ENCODE measurements at regions not wholly inside any gene's neighbourhood (a gene's known extent, or its start where the extent isn't known, plus 50 kb on each side); places are given as distances from the start of the nearest gene placed in this dataset.

DNA sequence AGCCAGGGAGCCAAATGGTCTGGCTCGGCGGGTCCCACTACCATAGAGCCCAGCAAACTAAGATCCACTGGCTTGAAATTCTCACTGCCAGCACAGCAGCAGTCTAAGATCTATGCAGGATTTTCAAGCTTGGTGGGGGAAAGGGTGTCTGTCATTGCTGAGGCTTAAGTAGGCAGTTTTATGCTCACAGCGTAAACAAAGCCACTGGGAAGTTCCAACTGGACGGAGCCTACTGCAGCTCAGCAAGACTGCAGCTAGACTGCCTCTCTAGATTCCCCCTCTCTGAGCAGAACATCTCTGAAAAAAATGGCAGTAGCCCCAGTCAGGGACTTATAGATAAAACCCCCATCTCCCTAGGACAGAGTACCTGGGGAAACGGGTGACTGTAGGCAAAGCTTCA lies 277.6 kb upstream of the PHF14 start:
- DNase-seq (ENCODE audit: low spot score), result no peak

DNA sequence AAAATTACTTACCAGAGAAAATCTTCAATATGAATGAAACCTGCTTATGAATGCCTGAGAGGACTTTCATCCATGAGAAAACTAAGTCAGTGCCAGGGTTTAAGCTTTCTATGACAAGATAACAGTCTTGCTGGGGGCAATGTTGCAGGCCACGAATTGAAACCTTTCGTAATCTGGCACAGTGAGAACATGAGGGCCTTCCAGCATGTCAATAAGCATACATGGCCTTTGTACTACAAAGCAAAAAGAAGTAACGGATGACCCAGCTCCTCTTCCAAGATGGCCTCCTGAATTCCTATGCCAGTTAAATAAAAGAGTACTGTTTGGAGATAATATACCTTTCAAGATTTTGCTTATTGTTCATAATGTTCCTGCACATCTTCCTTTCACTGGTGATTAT lies 270.6 kb upstream of the PHF14 start:
- no peak for DNase-seq (ENCODE audit: low spot score)

DNA sequence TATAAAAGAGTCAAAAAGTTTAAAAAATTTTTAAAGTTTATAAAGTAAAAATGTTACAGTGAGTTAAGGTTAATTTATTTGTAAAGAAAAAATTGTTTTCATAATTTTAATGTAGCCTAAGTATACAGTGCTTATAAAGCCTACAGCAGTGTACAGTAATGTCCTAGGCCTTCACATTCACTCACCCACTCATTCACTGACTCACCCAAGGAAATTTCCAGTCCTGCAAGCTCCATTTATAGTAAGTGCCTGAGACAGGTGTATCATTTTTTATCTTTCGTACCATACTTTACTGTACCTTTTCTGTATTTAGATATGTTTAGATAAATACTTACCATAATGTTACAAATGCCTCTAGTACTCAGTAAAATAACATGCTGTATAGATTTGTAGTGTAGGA lies 269.7 kb upstream of the PHF14 start:
- no peak for DNase-seq (ENCODE audit: low spot score)

DNA sequence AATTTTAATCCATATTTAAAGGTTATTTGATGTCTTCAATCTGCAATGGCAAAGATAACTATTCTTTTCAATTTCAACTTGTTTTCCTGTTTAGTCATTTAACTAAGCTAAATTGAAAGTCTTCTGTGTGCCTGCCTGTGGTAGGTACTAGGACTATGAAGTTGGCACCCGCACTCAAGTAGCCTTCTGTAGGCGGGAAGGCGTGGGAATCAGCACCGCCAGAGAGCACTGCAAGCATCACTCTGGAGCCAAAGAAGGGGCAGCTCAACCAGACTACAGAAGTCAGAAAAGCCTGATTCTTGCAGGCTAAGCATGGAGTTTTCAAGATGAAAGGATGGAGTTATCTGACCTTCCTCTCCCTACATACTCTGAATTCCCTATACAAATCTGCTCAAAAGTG lies 269.0 kb upstream of the PHF14 start:
- DNase-seq (ENCODE audit: low spot score), result no peak

DNA sequence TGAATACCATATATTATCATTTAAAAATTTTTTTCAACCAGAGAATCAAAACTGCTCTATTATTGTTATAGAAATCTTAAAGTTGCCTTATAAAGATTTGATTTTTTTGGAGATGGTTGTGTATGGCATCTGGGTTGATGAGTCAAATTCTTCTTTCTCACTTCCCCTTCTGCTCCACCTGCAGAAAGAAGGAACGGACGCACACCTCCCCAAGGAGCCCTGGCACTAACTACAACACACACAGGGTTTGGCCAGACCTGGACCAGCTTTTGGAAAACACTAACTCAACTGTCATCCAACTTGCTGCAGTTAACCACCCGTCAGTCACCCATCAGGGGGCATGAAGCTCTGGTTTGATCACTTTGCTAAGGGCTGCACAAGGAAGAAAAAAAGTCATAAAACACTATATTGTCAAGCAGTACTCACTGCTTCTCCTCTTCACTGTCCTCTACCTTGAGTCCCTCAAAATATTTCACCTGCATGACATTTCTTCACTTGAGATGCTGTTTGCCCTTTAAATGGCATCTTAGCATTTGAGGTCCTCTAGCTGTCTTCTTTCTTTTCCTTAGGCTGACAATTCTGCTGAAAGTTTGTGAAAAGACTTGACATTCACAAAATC lies 266.7 kb upstream of the PHF14 start:
- no peak for DNase-seq (ENCODE audit: low spot score)

DNA sequence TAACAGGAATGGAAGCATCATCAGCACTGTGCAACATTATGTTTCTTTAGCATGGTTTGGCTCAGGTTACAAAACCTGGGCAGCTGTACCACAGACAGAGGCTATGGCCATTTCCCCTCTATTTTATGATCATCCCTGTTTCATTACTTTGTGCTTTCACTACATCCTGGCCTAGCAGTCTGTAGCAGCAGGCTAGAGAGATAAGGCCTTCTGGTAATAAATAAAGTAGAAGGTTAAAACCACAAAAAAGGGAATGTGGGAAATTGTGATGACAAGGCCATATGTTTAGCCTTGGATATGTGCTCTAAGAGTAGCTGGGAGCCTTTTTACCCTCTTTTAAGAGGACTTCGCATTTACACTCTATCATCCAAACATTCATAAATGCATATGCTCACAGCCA lies 266.2 kb upstream of the PHF14 start:
- no peak for DNase-seq (ENCODE audit: low spot score)

DNA sequence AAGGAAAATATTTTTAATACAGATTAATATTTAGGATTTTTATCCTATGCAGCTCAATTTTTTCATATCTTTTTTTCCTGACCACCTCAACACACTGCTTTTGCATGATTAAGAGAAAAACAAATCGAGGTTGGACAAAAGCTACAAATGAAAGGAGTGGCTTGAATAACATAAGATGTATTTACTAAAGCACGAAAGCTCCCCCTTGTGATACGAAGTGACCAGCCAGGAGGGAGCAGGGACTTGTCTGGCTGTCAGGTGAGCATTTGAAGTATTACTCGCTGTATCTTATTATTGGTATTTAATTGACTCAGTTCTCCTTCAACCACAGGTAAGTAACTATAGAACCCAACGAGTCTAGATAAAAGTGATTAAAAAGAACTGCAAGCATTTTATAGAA lies 265.2 kb upstream of the PHF14 start:
- DNase-seq (ENCODE audit: low spot score), result no peak

DNA sequence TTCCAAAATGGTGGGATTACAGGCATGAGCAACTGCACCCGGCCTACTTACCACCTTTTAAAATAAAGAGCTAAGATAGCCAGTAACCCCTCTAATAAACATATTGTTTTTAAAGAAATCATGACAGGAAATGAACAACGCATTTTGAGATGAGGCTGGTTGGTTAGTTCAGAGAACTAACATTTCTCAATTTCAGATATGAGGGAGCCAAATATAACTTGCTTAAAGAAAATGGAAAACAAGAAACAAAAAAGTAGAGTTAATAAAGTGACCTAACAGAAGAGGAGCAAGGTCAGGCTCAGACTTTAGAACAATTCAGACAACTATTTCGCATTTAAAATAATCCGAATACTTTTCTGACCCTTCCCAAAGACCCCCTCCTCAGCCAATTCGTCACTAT lies 254.9 kb upstream of the PHF14 start:
- DNase-seq (ENCODE audit: low spot score), result no peak

DNA sequence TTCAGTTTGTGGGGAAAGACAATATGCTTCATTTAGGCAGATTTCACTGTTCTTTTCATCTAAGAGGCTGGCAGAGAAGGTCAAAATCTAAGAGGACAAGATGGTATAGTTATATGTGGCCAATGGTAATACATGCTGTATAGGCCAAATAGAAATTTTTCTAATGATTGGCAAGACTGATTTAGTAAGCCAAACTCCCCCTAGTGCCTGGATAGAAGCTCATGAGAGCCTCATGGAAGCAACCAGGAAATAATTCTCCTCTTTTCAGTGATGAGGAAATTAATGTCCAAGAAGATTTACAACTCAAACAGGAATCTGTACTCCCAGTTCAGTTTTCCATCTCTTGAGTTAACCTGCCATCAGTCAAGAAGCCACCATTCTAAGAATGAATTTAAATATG lies 253.6 kb upstream of the PHF14 start:
- no peak for DNase-seq (ENCODE audit: low spot score)

DNA sequence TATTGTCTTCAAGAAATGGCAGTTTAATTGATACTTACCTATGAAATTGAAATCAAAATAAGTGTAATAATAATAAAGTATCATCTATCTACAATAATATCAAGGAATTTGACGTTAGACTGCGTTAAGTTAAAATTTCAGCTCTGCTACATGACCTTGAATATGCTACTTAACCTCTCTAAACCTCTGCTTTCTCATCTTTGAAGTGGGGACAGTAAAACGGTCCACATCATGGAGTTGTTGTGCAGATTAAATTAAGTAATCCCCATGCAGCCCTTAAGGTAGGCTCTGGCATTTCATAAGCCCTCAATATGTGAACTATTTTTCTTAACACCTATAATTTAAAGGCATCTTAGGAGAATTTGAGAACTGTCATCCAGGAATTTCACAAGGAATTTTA lies 252.4 kb upstream of the PHF14 start:
- no peak for DNase-seq (ENCODE audit: low spot score)

DNA sequence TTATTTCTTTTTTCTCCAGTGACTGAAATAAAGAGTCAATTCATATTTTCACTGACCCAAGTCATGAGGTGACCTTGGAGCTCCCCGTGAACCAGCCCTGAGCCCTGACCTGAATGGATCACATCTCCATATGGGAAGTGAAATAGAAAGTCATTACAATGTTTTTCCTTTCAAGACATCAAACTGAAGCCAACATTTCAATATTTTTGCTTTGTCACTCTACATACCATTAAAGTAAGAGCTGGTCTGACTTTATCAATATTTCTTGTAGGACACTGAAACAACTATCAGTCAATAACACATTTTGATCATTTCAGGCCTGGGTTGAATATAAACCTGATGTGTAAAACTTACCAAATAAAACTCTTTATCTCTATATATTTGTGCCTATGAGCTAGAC lies 249.8 kb upstream of the PHF14 start:
- no peak for DNase-seq (ENCODE audit: low spot score)

DNA sequence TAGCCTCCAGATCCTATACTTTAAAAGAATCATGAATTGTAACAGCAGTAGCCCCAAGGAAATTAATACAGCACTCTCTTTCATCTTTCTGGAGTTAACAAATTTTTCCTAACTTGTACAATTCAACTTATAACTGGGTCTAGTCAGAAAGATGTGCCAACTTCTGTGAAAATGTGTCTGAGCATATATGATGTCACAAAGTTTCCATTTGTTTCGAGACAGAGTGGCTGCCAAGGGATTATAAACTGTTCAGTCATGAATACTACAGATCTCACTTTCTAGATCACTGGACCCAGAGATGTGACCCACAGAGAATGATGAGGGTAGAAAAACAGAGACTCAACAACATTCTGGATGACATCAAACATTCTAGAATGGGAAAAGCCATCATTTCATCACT lies 249.2 kb upstream of the PHF14 start:
- DNase-seq (ENCODE audit: low spot score), result no peak

DNA sequence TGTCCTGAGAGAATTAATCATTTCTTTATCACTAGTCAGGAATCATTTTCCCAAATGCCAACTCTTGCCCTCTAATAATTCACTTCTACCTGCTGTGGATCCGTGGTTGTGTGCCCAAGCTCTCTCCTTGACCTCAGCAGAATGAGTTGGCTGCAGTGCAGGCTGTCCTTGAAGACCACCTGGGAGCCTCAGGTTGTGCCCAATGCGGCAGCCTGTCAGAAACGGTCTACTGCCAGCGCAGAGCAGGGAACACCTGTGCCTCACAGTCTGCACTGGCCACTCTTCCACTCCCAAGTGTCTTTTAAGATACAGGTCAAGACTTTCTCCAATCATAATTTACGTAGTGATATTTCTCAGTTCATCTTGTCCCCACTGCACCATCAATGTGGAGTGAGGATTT lies 246.0 kb upstream of the PHF14 start:
- no peak for DNase-seq (ENCODE audit: low spot score)

DNA sequence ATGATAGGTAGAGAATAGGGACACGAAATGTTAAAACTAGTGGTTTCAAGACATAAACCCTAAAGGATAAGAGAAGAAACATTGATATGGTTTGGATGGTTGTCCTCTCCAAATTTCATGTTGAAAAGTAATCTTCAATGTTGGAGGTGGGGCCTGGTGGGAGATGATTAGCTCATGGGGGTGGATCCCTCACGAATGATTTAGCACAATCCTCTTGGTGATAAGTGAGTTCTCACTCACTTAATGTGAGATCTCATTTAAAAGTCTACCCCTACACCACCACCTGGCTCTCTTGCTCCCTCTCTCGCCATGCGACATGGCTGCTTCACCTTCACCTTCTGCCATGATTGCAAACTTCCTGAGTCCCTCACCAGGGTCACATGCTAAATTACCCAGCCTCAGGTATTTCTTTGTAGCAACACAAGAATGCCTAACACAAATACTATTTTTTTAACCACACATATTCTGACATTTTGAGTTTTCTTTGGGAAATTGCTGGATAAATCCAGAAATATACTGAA lies 242.4 kb upstream of the PHF14 start:
- DNase-seq (ENCODE audit: low spot score), result no peak

DNA sequence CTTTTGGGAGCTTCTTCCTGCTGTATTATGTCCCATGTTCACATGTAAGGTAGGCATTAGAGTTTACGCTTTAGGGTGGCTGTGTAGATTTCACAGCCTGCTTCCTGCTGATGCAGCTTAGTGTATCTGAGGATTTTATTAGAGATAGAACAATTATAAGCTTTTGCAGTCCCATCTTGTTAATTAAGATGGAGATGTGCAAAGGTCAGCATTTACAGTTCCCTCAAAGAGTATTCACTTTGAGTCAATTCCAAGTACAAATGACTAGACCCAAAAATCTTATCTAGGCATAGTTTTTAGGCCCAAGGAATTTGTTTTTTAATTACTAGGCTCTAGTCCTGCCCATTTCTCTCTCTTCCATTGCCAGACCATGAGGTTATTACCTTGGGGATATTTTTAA lies 239.9 kb upstream of the PHF14 start:
- no peak for DNase-seq (ENCODE audit: low spot score)

DNA sequence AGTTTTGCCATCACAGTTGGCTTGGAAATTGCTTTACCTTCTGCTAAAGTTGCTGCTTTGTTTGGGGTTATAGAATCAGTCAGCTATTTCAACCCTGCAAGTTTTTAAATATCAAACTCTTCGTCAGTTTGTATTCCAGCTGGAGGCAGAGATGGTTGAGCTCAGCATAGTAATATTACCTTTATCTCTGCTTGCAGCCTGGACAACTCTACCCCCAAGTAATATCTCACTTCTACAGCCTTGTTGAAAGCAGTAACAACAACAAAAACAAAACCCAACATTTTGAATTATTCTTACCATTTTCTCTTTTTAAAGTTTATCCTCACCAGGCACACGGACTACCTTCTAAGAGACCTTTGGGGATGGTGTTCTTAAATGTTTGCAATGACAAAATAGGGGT lies 239.1 kb upstream of the PHF14 start:
- DNase-seq (ENCODE audit: low spot score), result no peak

DNA sequence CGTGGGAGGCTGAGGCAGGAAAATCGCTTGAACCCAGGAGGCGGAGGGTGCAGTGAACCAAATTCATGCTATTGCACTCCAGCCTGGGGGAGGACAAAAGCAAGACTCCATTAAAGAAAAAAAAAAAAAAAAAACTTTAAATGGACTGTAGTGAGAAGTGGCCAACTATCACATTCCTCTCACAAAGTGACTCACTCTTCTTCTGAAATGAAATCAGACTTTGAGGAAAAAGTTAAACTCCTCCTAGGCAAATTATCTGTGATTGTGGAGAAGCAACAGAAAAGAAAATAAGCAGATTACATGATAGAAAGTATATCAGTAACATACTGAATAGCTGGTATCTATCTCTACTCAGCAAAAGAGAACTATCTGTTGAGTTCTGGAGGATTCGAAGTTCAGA lies 234.3 kb upstream of the PHF14 start:
- DNase-seq (ENCODE audit: low spot score), result no peak

DNA sequence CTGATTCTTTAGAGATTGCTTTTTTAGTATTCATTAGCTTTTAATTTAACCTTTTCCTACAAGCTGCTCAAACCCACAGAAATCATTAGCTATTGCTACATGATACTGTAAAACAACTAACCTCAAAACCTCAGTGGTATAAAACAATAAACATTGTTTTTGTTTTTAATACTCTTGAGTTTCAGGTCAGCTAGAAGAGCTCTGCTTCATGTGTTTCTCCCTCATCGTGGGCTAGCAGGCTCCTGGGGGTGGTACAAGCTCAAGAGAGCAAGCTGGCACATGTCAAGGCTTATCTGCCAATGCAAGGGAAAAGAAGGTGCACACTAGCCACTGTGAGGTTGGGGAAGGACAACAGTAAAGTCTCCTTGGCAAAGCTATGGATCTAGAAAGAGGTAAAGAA lies 232.9 kb upstream of the PHF14 start:
- DNase-seq (ENCODE audit: low spot score), result no peak

DNA sequence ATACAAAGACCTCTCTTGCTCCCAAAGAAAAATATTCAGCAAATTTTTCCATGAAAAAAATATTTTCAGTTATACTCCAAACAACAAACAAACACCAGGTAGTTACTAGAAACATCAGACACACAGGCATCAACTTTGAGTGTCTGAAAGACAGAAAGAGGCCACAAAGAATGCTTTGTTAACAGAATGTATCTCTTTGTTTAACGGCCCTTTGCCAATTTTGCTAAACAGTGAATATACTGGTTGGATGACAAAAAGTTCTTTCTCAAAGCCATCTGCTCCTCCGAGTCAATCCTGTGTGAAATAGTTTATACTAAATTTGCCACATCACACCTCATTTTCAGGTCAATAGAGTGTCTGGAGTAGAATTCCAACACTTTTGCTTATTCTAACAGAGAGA lies 216.7 kb upstream of the PHF14 start:
- DNase-seq (ENCODE audit: low spot score), result no peak

DNA sequence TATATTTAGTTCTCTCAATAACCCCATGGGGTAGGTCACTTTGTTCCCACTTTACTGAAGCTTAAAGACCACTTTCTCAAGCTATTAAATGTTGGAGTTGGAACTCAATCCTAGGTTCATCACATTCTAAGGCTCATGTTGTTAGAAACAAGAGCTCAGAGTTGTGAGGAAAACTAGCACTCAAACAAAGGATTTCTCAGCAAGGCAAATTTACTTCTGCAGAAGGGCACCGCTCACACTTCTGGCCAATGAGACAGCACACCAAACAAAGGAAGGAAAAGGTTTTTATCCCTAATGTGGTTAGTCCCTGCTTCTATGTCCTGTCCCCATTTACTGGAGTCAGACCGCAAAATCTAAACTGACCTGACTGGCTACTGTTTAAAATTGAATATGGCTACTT lies 214.6 kb upstream of the PHF14 start:
- DNase-seq (ENCODE audit: low spot score), result no peak

DNA sequence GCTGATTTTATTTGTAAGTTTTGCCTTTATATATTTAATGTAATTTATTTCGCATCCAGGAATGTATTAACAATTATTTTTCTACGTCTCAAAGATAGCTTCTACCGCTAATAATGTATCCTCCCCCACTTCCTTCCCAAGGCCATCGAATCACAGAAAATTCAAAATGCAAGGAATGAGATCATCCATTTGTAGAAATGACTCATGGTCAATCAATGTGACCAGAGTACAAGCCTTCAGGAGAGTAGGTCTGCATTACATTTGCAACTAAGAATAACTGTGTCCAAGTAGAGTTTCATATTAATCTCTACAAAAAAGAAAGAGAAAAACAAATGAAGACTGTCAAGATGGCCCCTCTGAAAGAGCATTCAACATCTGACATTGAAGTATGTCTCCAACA lies 205.9 kb upstream of the PHF14 start:
- no peak for DNase-seq (ENCODE audit: low spot score)

DNA sequence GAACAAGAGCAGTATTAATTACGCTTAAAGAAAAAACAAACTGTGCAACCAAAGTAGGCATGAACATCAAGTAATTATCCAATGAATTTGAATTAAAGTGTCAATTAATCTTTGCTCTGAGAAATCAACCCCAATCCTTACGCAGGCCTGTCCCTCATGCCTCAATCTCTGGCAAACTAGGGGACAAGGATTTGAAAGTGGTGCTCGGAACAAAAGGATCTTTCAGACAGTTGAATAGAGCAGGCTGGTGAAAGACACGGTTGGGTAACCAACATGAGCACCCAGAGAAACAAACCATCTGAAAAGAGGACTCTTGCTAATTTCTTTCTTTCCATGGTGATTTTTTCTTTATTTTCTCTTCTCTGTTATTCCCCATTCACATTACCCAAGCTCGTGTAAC lies 203.5 kb upstream of the PHF14 start:
- DNase-seq (ENCODE audit: low spot score), result no peak

DNA sequence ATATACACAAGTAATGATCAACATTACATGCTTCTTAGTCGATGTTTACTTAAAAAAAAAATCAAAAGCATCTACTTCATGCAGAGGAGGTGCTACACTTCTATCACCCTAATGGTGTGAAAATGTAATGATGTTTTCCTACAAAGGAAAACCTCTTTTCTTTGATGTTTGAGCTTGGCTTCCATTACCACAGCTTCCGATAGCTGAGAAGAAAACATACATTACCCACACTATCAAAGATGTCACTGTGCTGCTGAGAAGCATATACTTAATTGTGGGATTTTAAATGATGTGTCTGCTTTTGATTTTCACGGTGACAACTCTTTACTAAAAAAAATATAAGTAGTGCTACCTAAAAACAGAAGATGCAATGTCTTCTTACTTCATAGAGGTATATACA lies 200.2 kb upstream of the PHF14 start:
- no peak for DNase-seq (ENCODE audit: low spot score)

DNA sequence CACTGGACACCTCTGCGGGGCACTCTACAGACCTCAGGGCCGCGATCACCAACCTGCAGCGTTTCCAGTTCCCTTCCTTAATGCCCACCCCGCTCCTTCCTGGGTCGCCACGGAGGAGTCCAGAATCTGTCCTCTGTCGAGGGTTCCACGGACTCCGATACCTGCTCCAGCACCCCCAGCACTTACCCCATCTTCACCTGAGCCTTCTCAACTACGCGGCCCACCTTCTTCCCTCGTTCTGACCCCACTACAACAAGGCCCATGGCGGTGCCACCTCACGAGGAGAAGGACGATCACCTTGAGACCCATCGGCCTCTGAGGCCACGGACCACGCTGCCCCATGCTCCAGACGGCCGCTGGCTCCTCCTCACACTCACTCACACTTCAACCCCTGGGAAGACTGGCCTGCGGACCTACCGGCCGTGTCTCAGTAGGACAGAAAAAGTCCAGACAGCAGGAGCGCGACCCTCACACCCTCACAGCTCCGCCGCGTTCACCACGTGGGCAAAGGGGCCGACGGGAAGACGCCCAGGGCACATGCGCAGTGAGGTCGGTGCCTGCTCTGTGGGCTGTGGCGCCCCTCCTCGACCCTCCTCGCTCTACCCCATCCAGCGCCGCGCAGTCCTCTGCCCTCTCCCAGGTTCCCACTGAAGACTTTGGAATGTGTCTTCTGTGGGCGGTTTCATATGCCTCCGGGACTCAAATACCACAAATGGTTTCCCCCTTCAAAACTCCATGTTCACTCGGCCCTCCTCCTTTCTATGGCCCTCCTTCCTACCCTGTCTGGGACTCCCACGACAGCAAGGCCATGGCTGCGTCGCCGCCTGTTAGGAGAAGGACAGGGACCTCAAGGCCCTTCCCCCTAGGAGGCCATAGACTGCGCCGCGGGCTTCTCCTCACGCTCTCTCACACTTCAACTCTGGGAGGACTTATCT lies 193.9 kb upstream of the PHF14 start:
- DNase-seq (ENCODE audit: low spot score), result no peak

Measured in AG20443 (cell line).